GM21515 (cell line): ENCODE measurements at regions not wholly inside any gene's neighbourhood (a gene's known extent, or its start where the extent isn't known, plus 50 kb on each side); places are given as distances from the start of the nearest gene placed in this dataset.
A peak's percentile ranks its signal among the peaks of the same experiment; 100 is the strongest.

Source experiments
- ATAC-seq: cut with Tn5 transposase; IDR thresholded peaks from one replicate; pipeline ENCODE4 v1.9.1; 2021; ENCODE audit not compliant: unreplicated experiment

- ATAC-seq: peak; percentile 42
Measured at GRCh38 chr15:38072348-38073177, 138.1 kb downstream of the TMCO5A start.

GRCh38 chr15:38073178-38073946, 138.9 kb downstream of the TMCO5A start:
- ATAC-seq: no peak

GRCh38 chr15:38074029-38074428, 139.6 kb downstream of the TMCO5A start:
- ATAC-seq: no peak

GRCh38 chr15:38075466-38075865, 141.0 kb downstream of the TMCO5A start:
- ATAC-seq: no peak

GRCh38 chr15:38076786-38077185, 142.3 kb downstream of the TMCO5A start:
- no peak for ATAC-seq

- ATAC-seq: no peak
Measured at GRCh38 chr15:38079236-38079635, 144.8 kb downstream of the TMCO5A start.

GRCh38 chr15:38080651-38081275, 146.3 kb downstream of the TMCO5A start:
- ATAC-seq: no peak

- ATAC-seq: peak; percentile 66
Measured at GRCh38 chr15:38084289-38084688, 149.8 kb downstream of the TMCO5A start.

- ATAC-seq: peak; percentile 85
Measured at GRCh38 chr15:38085114-38085513, 150.7 kb downstream of the TMCO5A start.

- peak; percentile 41 for ATAC-seq
Measured at GRCh38 chr15:38085931-38086568, 151.6 kb downstream of the TMCO5A start.

- no peak for ATAC-seq
Measured at GRCh38 chr15:38086611-38087010, 152.2 kb downstream of the TMCO5A start.

- ATAC-seq: no peak
Measured at GRCh38 chr15:38088971-38089370, 154.5 kb downstream of the TMCO5A start.

GRCh38 chr15:38090223-38090622, 155.8 kb downstream of the TMCO5A start:
- ATAC-seq: no peak

GRCh38 chr15:38090678-38091077, 156.2 kb downstream of the TMCO5A start:
- no peak for ATAC-seq

GRCh38 chr15:38091078-38091645, 156.7 kb downstream of the TMCO5A start:
- no peak for ATAC-seq

GRCh38 chr15:38093931-38094330, 158.7 kb upstream of the SPRED1 start:
- no peak for ATAC-seq

- ATAC-seq: no peak
Measured at GRCh38 chr15:38102972-38103371, 149.7 kb upstream of the SPRED1 start.

- no peak for ATAC-seq
Measured at GRCh38 chr15:38103564-38103963, 149.1 kb upstream of the SPRED1 start.

GRCh38 chr15:38111070-38111469, 141.6 kb upstream of the SPRED1 start:
- no peak for ATAC-seq

- ATAC-seq: no peak
Measured at GRCh38 chr15:38112406-38112805, 140.2 kb upstream of the SPRED1 start.

GRCh38 chr15:38115121-38115520, 137.5 kb upstream of the SPRED1 start:
- ATAC-seq: no peak
